T47D (cell line): ENCODE measurements at regions not wholly inside any gene's neighbourhood (a gene's known extent, or its start where the extent isn't known, plus 50 kb on each side); places are given as distances from the start of the nearest gene placed in this dataset.

Source experiments
- DNase-seq, 2 experiments: peaks; one replicate each; pipeline versions ENCODE4 v3.0.0 to v3.0.0-alpha.2; 2011 to 2012; ENCODE audit warnings: low read depth in 1 of 2, low spot score in 1 of 2
- JUND ChIP-seq: IDR thresholded peaks from 2 replicates; pipeline ENCODE4 v1.6.1; 2012; ENCODE audit warnings: low read depth
- in situ Hi-C: cut with HindIII; loops from 2 replicates; pipeline ENCODE4 v1.10.0; 2016; ENCODE audit warnings: low sequenced_read_pairs, low pct_unique_long_range_greater_than_20kb

GRCh38 chr13:76709851-76710250, 176.4 kb downstream of the KCTD12 start:
- no peak for TF ChIP-seq JUND
- in situ Hi-C loops: no loop called here
- no peak for DNase-seq

GRCh38 chr13:76708138-76708688, 178.0 kb downstream of the KCTD12 start:
- no peak for DNase-seq
- in situ Hi-C loops: no loop called here
- no peak for TF ChIP-seq JUND

GRCh38 chr13:76707360-76707759, 178.8 kb downstream of the KCTD12 start:
- no peak for TF ChIP-seq JUND
- no peak for DNase-seq
- in situ Hi-C loops: no loop called here

- no peak for DNase-seq
- TF ChIP-seq JUND: no peak
- in situ Hi-C loops: no loop called here
These were observed 182.4 kb downstream of the KCTD12 start for GRCh38 chr13:76703621-76704288.

GRCh38 chr13:76703216-76703615, 183.0 kb downstream of the KCTD12 start:
- DNase-seq: no peak
- no peak for TF ChIP-seq JUND
- in situ Hi-C loops: no loop called here

GRCh38 chr13:76697288-76697687, 188.9 kb downstream of the KCTD12 start:
- TF ChIP-seq JUND: no peak
- in situ Hi-C loops: no loop called here
- DNase-seq: no peak

GRCh38 chr13:76696370-76696769, 189.8 kb downstream of the KCTD12 start:
- TF ChIP-seq JUND: no peak
- in situ Hi-C loops: no loop called here
- no peak for DNase-seq

GRCh38 chr13:76693086-76693485, 193.1 kb downstream of the KCTD12 start:
- in situ Hi-C loops: no loop called here
- no peak for TF ChIP-seq JUND
- no peak for DNase-seq

- in situ Hi-C loops: no loop called here
- TF ChIP-seq JUND: no peak
- DNase-seq: no peak
These were observed 193.9 kb downstream of the KCTD12 start for GRCh38 chr13:76692346-76692745.

GRCh38 chr13:76690611-76691010, 195.6 kb downstream of the KCTD12 start:
- no peak for TF ChIP-seq JUND
- in situ Hi-C loops: no loop called here
- DNase-seq: no peak

GRCh38 chr13:76687467-76687866, 198.7 kb downstream of the KCTD12 start:
- in situ Hi-C loops: no loop called here
- no peak for DNase-seq
- TF ChIP-seq JUND: no peak

- no peak for DNase-seq
- in situ Hi-C loops: no loop called here
- TF ChIP-seq JUND: no peak
These were observed 200.3 kb downstream of the KCTD12 start for GRCh38 chr13:76685938-76686337.

- TF ChIP-seq JUND: no peak
- in situ Hi-C loops: no loop called here
- no peak for DNase-seq
These were observed 201.9 kb downstream of the KCTD12 start for GRCh38 chr13:76684336-76684735.

GRCh38 chr13:76683854-76684253, 202.4 kb downstream of the KCTD12 start:
- TF ChIP-seq JUND: no peak
- DNase-seq: no peak
- in situ Hi-C loops: no loop called here
